ENCODE measurements at regions not wholly inside any gene's neighbourhood (a gene's known extent, or its start where the extent isn't known, plus 50 kb on each side); places are given as distances from the start of the nearest gene placed in this dataset.

DNA sequence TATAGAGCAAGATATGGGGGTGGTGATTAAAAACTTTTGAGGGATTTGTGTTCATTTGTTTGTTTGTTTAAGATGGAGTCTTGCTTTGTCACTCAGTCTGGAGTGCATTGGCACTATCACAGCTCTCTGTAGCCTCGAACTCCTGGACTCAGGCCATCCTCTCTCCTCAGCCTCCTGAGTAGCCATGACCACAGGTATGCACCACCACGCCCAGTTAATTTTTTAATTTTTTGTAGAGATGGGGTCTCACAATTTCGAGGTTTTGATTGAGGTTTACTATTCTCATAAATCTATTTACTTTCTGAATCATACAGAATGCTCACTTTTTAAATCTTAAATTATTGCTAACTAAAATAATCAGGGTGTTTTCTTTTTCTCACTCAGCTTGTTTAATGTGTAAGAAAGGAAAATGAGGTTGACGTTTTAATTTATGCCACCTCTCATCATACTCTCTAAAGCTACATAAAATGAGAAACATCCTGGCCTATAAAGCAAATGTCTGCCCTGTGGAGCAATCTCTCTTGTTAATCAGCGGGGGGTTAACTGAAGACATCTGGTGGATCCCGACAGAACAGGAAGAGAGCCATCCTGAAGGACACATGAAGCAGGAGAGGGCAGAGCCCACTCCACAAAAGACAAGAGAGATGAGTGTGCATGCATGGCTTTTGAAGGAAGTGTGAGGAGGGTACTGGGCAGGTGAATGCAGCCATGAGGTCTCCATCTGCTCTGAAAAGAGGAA lies 589.1 kb upstream of the SLC8A1 start:
- peaks cover 23% of the 10 kb centered on the region for H3K4me1 Mint-ChIP-seq (ENCODE audit: unreplicated experiment)
- no peak for DNase-seq (ENCODE audit: extremely low spot score, unreplicated experiment)

DNA sequence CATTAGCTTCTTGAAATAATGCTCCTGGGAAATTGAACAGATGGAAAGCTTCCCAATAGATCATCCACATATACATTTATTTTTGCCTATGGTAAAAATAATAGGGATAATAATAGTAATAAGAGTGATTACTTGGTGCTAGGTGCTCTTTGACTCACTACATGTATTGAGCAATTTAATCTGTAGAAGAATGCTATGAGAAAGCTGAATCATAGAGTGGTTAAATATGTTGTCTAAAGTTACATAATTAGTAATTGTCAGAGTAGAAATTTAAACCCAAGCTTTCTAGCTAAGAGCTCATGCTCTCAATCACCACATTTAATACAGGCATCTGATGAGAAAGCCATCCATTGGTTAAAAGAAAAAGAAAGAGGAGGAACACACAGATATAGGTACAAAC lies 590.5 kb upstream of the SLC8A1 start:
- TF ChIP-seq, protein P1, sequence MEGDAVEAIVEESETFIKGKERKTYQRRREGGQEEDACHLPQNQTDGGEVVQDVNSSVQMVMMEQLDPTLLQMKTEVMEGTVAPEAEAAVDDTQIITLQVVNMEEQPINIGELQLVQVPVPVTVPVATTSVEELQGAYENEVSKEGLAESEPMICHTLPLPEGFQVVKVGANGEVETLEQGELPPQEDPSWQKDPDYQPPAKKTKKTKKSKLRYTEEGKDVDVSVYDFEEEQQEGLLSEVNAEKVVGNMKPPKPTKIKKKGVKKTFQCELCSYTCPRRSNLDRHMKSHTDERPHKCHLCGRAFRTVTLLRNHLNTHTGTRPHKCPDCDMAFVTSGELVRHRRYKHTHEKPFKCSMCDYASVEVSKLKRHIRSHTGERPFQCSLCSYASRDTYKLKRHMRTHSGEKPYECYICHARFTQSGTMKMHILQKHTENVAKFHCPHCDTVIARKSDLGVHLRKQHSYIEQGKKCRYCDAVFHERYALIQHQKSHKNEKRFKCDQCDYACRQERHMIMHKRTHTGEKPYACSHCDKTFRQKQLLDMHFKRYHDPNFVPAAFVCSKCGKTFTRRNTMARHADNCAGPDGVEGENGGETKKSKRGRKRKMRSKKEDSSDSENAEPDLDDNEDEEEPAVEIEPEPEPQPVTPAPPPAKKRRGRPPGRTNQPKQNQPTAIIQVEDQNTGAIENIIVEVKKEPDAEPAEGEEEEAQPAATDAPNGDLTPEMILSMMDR (conservative IDR thresholded peaks at IDR 0.05): no peak
- peaks cover 8% of the 10 kb centered on the region for H3K9me3 Mint-ChIP-seq
- no peaks in the 10 kb centered on the region for H3K36me3 Mint-ChIP-seq
- no peak overlapping the region for H3K27ac Mint-ChIP-seq
- no peaks in the 10 kb centered on the region for H3K27me3 Mint-ChIP-seq
- DNase-seq (ENCODE audit: extremely low spot score, unreplicated experiment): no peak
- H3K4me3 Mint-ChIP-seq: no peak overlapping the region
- H3K4me1 Mint-ChIP-seq (ENCODE audit: unreplicated experiment): peaks cover 20% of the 10 kb centered on the region

More for the DNA sequence above, 589.1 kb upstream of the SLC8A1 start:
- Mint-ChIP-seq H3K27ac (no peak overlapping the region), H3K36me3 (no peaks in the 10 kb centered on the region), H3K4me3 (no peak overlapping the region), H3K27me3 (no peaks in the 10 kb centered on the region), H3K9me3 (peaks cover 8% of the 10 kb centered on the region)
- TF ChIP-seq, protein P1 (conservative IDR thresholded peaks at IDR 0.05): no peak

- Mint-ChIP-seq H3K27ac (no peak overlapping the region), H3K36me3 (no peaks in the 10 kb centered on the region), H3K4me3 (no peak overlapping the region), H3K4me1 (ENCODE audit: unreplicated experiment) (peaks cover 4% of the 10 kb centered on the region), H3K27me3 (no peaks in the 10 kb centered on the region), H3K9me3 (no peaks in the 10 kb centered on the region)
- DNase-seq (ENCODE audit: extremely low spot score, unreplicated experiment): no peak
- TF ChIP-seq, protein P1 (conservative IDR thresholded peaks at IDR 0.05): no peak
Observed at GRCh38 chr2:41061356-41061755, 609.5 kb upstream of the SLC8A1 start.

DNA sequence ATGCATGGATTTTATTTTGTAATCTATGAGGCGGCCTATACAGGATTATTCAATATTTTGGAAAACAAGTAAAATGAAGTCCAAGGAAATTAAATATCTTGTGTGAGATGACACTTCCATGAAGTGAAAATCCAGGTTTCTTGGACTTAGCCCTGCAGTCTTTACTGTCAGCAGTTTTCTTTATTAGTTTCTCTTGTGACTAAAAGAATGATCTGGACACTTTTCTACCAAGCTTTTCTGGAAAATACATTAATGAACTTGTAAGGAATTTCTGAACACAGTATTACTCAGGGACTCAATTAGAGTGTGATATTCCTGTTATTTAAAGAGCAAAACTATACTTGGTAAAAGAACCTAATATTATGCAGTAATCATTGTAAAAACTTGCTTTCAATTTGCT lies 610.4 kb upstream of the SLC8A1 start:
- H3K9me3 Mint-ChIP-seq: no peaks in the 10 kb centered on the region
- TF ChIP-seq, protein P1 (conservative IDR thresholded peaks at IDR 0.05): no peak
- no peaks in the 10 kb centered on the region for H3K36me3 Mint-ChIP-seq
- no peak overlapping the region for H3K4me3 Mint-ChIP-seq
- H3K27me3 Mint-ChIP-seq: no peaks in the 10 kb centered on the region
- no peak for DNase-seq (ENCODE audit: extremely low spot score, unreplicated experiment)
- H3K4me1 Mint-ChIP-seq (ENCODE audit: unreplicated experiment): peaks cover 4% of the 10 kb centered on the region
- H3K27ac Mint-ChIP-seq: no peak overlapping the region

- Mint-ChIP-seq H3K27me3 (no peaks in the 10 kb centered on the region), H3K4me1 (ENCODE audit: unreplicated experiment) (peaks cover 4% of the 10 kb centered on the region), H3K9me3 (no peaks in the 10 kb centered on the region), H3K4me3 (no peak overlapping the region), H3K36me3 (no peaks in the 10 kb centered on the region), H3K27ac (no peak overlapping the region)
- DNase-seq (ENCODE audit: extremely low spot score, unreplicated experiment): no peak
- TF ChIP-seq, protein P1 (conservative IDR thresholded peaks at IDR 0.05): no peak
Observed at GRCh38 chr2:41066168-41066567, 614.3 kb upstream of the SLC8A1 start.

Data from type B pancreatic cell (in vitro differentiated cells).